Lung (tissue), 11 donors: ENCODE measurements at regions not wholly inside any gene's neighbourhood (a gene's known extent, or its start where the extent isn't known, plus 50 kb on each side); places are given as distances from the start of the nearest gene placed in this dataset.

ENCODE experiments used
- ATAC-seq: fragments of 200-7000 bp; cut with Tn5 transposase; one replicate; pipeline ENCODE4 v1.9.1; 2020; ENCODE audit warnings: moderate number of reproducible peaks; ENCODE audit not compliant: insufficient read depth, low FRiP score
- DNase-seq, 3 donors: peaks; one replicate each; pipeline ENCODE4 v3.0.0-alpha.2; 2013 to 2017
- H3K27ac ChIP-seq, 2 donors: one replicate each; pipeline ENCODE4 v1.5.1; 2013; ENCODE audit warnings: mild to moderate bottlenecking in 2 of 2, moderate library complexity in 2 of 2, control low read depth in 1 of 2, inconsistent platforms in 1 of 2, low read depth in 1 of 2, low read length in 1 of 2
- H3K27me3 ChIP-seq, 3 donors: one replicate each; pipeline ENCODE4 v1.5.1; 2013; ENCODE audit warnings: low read length in 2 of 3; ENCODE audit not compliant: control insufficient read depth in 3 of 3, insufficient read depth in 3 of 3
- H3K36me3 ChIP-seq, 4 donors: one replicate each; pipeline ENCODE4 v1.5.1; 2013; ENCODE audit warnings: low read length in 4 of 4, mild to moderate bottlenecking in 1 of 4, moderate library complexity in 1 of 4; ENCODE audit not compliant: control insufficient read depth in 4 of 4, insufficient read depth in 4 of 4
- H3K4me1 ChIP-seq, 5 donors: one replicate each; pipeline ENCODE4 v1.5.1; 2013; ENCODE audit warnings: low read length in 5 of 5, mild to moderate bottlenecking in 2 of 5, moderate library complexity in 1 of 5; ENCODE audit not compliant: control insufficient read depth in 5 of 5, insufficient read depth in 5 of 5
- H3K4me3 ChIP-seq: one replicate; pipeline ENCODE4 v1.5.1; 2013; ENCODE audit warnings: mild to moderate bottlenecking, control low read depth, moderate library complexity
- H3K9ac ChIP-seq, 2 donors: one replicate each; pipeline ENCODE4 v1.5.1; 2013; ENCODE audit warnings: low read length in 2 of 2, control low read depth in 1 of 2; ENCODE audit not compliant: insufficient read depth in 1 of 2
- H3K9me3 ChIP-seq, 4 donors: one replicate each; pipeline ENCODE4 v1.5.1; 2013; ENCODE audit warnings: low read length in 3 of 4, mild to moderate bottlenecking in 1 of 4, moderate library complexity in 1 of 4; ENCODE audit not compliant: control insufficient read depth in 4 of 4, insufficient read depth in 3 of 4
- CTCF ChIP-seq: IDR thresholded peaks from 2 replicates; pipeline ENCODE4 v1.5.1; 2012; ENCODE audit warnings: mild to moderate bottlenecking; ENCODE audit errors: control extremely low read depth, extremely low read depth
- whole genome bisulfite sequencing, 2 donors: extraction: QIAGEN DNeasy Blood & Tissue Kit; methylation state at CpG; one replicate each; pipeline ENCODE4 v1.1.7; 2013; 5-methylcytosine and 5-hydroxymethylcytosine counted together
- donor health status: control.
- donor health status: control.
- donor health status: Bipolar disorder and iron deficiency.
- donor health status: healthy.
- donor health status: DM: yes; HTN: yes; CAD: no.

- 89 to 90% methylated on average over 11 of the region's 11 CpGs for WGBS, 2 donors
- H3K4me1 ChIP-seq = peaks cover 0 to 11% (median 0%) of the 10 kb centered on the region in 5 donors
- H3K36me3 ChIP-seq = no peaks in the 10 kb centered on the region
- peaks cover 0 to 4% (median 0%) of the 10 kb centered on the region in 4 donors for H3K9me3 ChIP-seq
- H3K9ac ChIP-seq = no peak overlapping the region
- H3K4me3 ChIP-seq = no peak overlapping the region
- DNase-seq (no peak), ATAC-seq (no peak)
- H3K27ac ChIP-seq = no peak overlapping the region
- no peaks in the 10 kb centered on the region for H3K27me3 ChIP-seq
- no peak for TF ChIP-seq CTCF
Measured at GRCh38 chr7:156092307-156092706, 280.0 kb upstream of the SHH start.

GRCh38 chr7:156091519-156092080 lies 279.3 kb upstream of the SHH start:
- 83 to 90% methylated on average over 10 of the region's 10 CpGs for WGBS, 2 donors

DNA sequence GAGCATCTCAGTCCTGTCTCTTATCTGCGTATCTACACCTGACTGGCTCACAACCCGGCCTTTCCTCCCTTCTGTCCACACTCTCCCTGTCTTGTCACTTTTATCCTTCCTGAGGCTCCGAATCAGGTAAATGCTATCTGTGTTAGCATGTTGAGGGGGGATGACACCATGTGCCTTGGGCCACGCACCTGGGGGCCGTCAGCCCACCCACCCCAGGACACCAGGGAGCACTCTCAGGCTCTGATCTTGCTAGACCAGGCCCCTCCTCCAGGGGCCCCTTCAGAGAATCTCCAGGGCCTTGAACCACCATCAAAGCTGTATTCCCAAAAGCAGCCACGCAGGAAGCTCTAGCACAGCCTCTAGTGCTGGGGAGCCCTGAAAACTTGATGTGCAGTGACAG lies 278.7 kb upstream of the SHH start:
- H3K4me3 ChIP-seq = no peak overlapping the region
- H3K9ac ChIP-seq = no peak overlapping the region
- no peak for DNase-seq
- no peak for TF ChIP-seq CTCF
- no peak for ATAC-seq
- no peaks in the 10 kb centered on the region for H3K36me3 ChIP-seq
- H3K4me1 ChIP-seq = peaks cover 0 to under 1% (median 0%) of the 10 kb centered on the region in 5 donors
- H3K27ac ChIP-seq = no peak overlapping the region
- WGBS, 2 donors = 76 to 81% methylated on average over 6 of the region's 6 CpGs
- H3K27me3 ChIP-seq = no peaks in the 10 kb centered on the region
- peaks cover 0 to 4% (median 0%) of the 10 kb centered on the region in 4 donors for H3K9me3 ChIP-seq

More at GRCh38 chr7:156091519-156092080, 279.3 kb upstream of the SHH start:
- Histone ChIP-seq H3K9ac (no peak overlapping the region), H3K9me3 (peaks cover 0 to 4% (median 0%) of the 10 kb centered on the region in 4 donors), H3K4me1 (peaks cover 0 to 6% (median 0%) of the 10 kb centered on the region in 5 donors), H3K36me3 (no peaks in the 10 kb centered on the region), H3K27ac (no peak overlapping the region), H3K4me3 (no peak overlapping the region), H3K27me3 (no peaks in the 10 kb centered on the region)
- no peak for ATAC-seq
- no peak for DNase-seq
- no peak for TF ChIP-seq CTCF

- WGBS, 2 donors = 87 to 90% methylated on average over 11 of the region's 11 CpGs
- Histone ChIP-seq H3K9ac (no peak overlapping the region), H3K9me3 (peaks cover 0 to 4% (median 0%) of the 10 kb centered on the region in 4 donors), H3K36me3 (no peaks in the 10 kb centered on the region), H3K27me3 (no peaks in the 10 kb centered on the region), H3K27ac (no peak overlapping the region), H3K4me3 (no peak overlapping the region), H3K4me1 (no peaks in the 10 kb centered on the region)
- DNase-seq (no peak), ATAC-seq (no peak)
- no peak for TF ChIP-seq CTCF
Measured at GRCh38 chr7:156089222-156089621, 277.0 kb upstream of the SHH start.
